Adrenal gland (tissue), 5 donors: ENCODE measurements at regions not wholly inside any gene's neighbourhood (a gene's known extent, or its start where the extent isn't known, plus 50 kb on each side); places are given as distances from the start of the nearest gene placed in this dataset.

ENCODE experiments used
- CTCF ChIP-seq, 6 experiments: fragments of 450-650 bp in 4 of 6; fragments of 200-600 bp in 2 of 6; sonication (generic) in 1 of 6; IDR thresholded peaks; 1 replicate in 5 of 6; 2 replicates in 1 of 6; pipeline versions ENCODE4 v1.5.1 to v1.8.0; 2016 to 2021; ENCODE audit warnings: antibody characterized with exemption in 6 of 6, mild to moderate bottlenecking in 2 of 6, moderate library complexity in 1 of 6
- POLR2A ChIP-seq, 2 donors: fragments of 450-650 bp; IDR thresholded peaks; one replicate each; pipeline ENCODE4 v1.6.1; 2017; ENCODE audit warnings: antibody characterized with exemption in 2 of 2, mild to moderate bottlenecking in 2 of 2, moderate library complexity in 1 of 2
- donor health status: DM: no; HTN: no; CAD: no.

- TF ChIP-seq POLR2A (IDR thresholded peaks at IDR 0.05) = no peak
- TF ChIP-seq CTCF (IDR thresholded peaks at IDR 0.05) = no peak
Observed at GRCh38 chr18:44089732-44090131, 591.0 kb upstream of the SETBP1 start.
